Stimulated activated CD4-positive, alpha-beta T cell treated with anti-CD3 and anti-CD28 coated beads, Interleukin-4, amount 100 ng/mL, for 48 hours (primary cell): ENCODE measurements at regions not wholly inside any gene's neighbourhood (a gene's known extent, or its start where the extent isn't known, plus 50 kb on each side); places are given as distances from the start of the nearest gene placed in this dataset.

Source experiments
- DNase-seq, 2 donors: peaks; one replicate each; pipeline ENCODE4 v3.0.0-alpha.2; 2020; ENCODE audit warnings: low read depth in 2 of 2

GRCh38 chr6:44531442-44532015 lies 144.0 kb downstream of the CDC5L start:
- no peak for DNase-seq

GRCh38 chr6:44533421-44533820 lies 145.9 kb downstream of the CDC5L start:
- no peak for DNase-seq

GRCh38 chr6:44534291-44534690 lies 146.8 kb downstream of the CDC5L start:
- DNase-seq = no peak

GRCh38 chr6:44535446-44535845 lies 147.9 kb downstream of the CDC5L start:
- DNase-seq = no peak

GRCh38 chr6:44535967-44536366 lies 148.5 kb downstream of the CDC5L start:
- DNase-seq = no peak

- DNase-seq = no peak
Observed at GRCh38 chr6:44537306-44538049, 150.0 kb downstream of the CDC5L start.

GRCh38 chr6:44538131-44538806 lies 150.8 kb downstream of the CDC5L start:
- DNase-seq = no peak

- DNase-seq = no peak
Observed at GRCh38 chr6:44538807-44539201, 151.3 kb downstream of the CDC5L start.

GRCh38 chr6:44539701-44540355 lies 152.3 kb downstream of the CDC5L start:
- DNase-seq = no peak

- DNase-seq = no peak
Observed at GRCh38 chr6:44540881-44541280, 153.4 kb downstream of the CDC5L start.

GRCh38 chr6:44542401-44543116 lies 155.1 kb downstream of the CDC5L start:
- DNase-seq = no peak

- no peak for DNase-seq
Observed at GRCh38 chr6:44543664-44544063, 156.2 kb downstream of the CDC5L start.

GRCh38 chr6:44545224-44545623 lies 157.7 kb downstream of the CDC5L start:
- DNase-seq = no peak

- no peak for DNase-seq
Observed at GRCh38 chr6:44548319-44548718, 160.8 kb downstream of the CDC5L start.

GRCh38 chr6:44549516-44549915 lies 162.0 kb downstream of the CDC5L start:
- no peak for DNase-seq

GRCh38 chr6:44554194-44554593 lies 166.7 kb downstream of the CDC5L start:
- no peak for DNase-seq

GRCh38 chr6:44554861-44555260 lies 167.4 kb downstream of the CDC5L start:
- no peak for DNase-seq

- no peak for DNase-seq
Observed at GRCh38 chr6:44556046-44556445, 168.5 kb downstream of the CDC5L start.

GRCh38 chr6:44558024-44558831 lies 170.7 kb downstream of the CDC5L start:
- DNase-seq = no peak

- no peak for DNase-seq
Observed at GRCh38 chr6:44558832-44559251, 171.3 kb downstream of the CDC5L start.
